ENCODE measurements at regions not wholly inside any gene's neighbourhood (a gene's known extent, or its start where the extent isn't known, plus 50 kb on each side); places are given as distances from the start of the nearest gene placed in this dataset.

GRCh38 chr18:67282796-67283195, 233.7 kb downstream of the DSEL start:
- Histone ChIP-seq H3K27ac (ENCODE audit: low read length, poor library complexity, severe bottlenecking) (no peak overlapping the region), H3K4me2 (ENCODE audit: low read length, poor library complexity, severe bottlenecking) (no peak overlapping the region), H4K91ac (ENCODE audit: low read length) (no peak overlapping the region), H4K8ac (ENCODE audit: low read length) (no peak overlapping the region), H3K14ac (ENCODE audit: low read length in 2 of 2) (no peak overlapping the region), H2BK12ac (ENCODE audit: low read length in 2 of 2) (no peak overlapping the region), H2AFZ (ENCODE audit: low read depth, low read length) (no peak overlapping the region), H3K23ac (ENCODE audit: low read length in 2 of 2) (no peak overlapping the region), H3K27me3 (ENCODE audit: control insufficient read depth in 1 of 2, insufficient read depth in 1 of 2, low read length in 2 of 2) (no peaks in the 10 kb centered on the region), H2BK5ac (ENCODE audit: low read depth, low read length, poor library complexity, severe bottlenecking) (no peak overlapping the region), H3K4ac (ENCODE audit: low read depth in 1 of 2, low read length in 2 of 2) (no peak overlapping the region), H3K9me3 (ENCODE audit: control insufficient read depth, low read length) (no peaks in the 10 kb centered on the region), H3K36me3 (ENCODE audit: control insufficient read depth in 1 of 2, insufficient read depth in 2 of 2, low read depth in 1 of 2, low read length in 2 of 2) (no peaks in the 10 kb centered on the region), H2BK120ac (ENCODE audit: low read depth, low read length) (no peak overlapping the region), H3K4me1 (ENCODE audit: control insufficient read depth, insufficient read depth, low read depth, low read length) (no peaks in the 10 kb centered on the region), H3K9ac (ENCODE audit: low read length) (no peak overlapping the region), H3K79me1 (replicated peaks; ENCODE audit: low read length, poor library complexity, severe bottlenecking) (no peaks in the 10 kb centered on the region), H2AK5ac (ENCODE audit: low read length, severe bottlenecking) (no peak overlapping the region), H2BK15ac (ENCODE audit: low read depth, poor library complexity, severe bottlenecking) (no peak overlapping the region), H3K18ac (ENCODE audit: low read depth in 1 of 2, low read length in 2 of 2) (no peak overlapping the region), H3K4me3 (ENCODE audit: insufficient read depth in 1 of 2, low read depth in 1 of 2, low read length in 2 of 2) (no peak overlapping the region)
- DNase-seq = peak; percentile 29

- no peak overlapping the region for H2AFZ ChIP-seq (ENCODE audit: low read depth, low read length)
- no peak overlapping the region for H3K23ac ChIP-seq (ENCODE audit: low read length in 2 of 2)
- H3K18ac ChIP-seq (ENCODE audit: low read depth in 1 of 2, low read length in 2 of 2) = no peak overlapping the region
- no peak overlapping the region for H3K4me3 ChIP-seq (ENCODE audit: insufficient read depth in 1 of 2, low read depth in 1 of 2, low read length in 2 of 2)
- no peaks in the 10 kb centered on the region for H3K9me3 ChIP-seq (ENCODE audit: control insufficient read depth, low read length)
- no peak overlapping the region for H3K4me2 ChIP-seq (ENCODE audit: low read length, poor library complexity, severe bottlenecking)
- no peak overlapping the region for H4K91ac ChIP-seq (ENCODE audit: low read length)
- no peaks in the 10 kb centered on the region for H3K27me3 ChIP-seq (ENCODE audit: control insufficient read depth in 1 of 2, insufficient read depth in 1 of 2, low read length in 2 of 2)
- H3K4me1 ChIP-seq (ENCODE audit: control insufficient read depth, insufficient read depth, low read depth, low read length) = no peaks in the 10 kb centered on the region
- no peak overlapping the region for H4K8ac ChIP-seq (ENCODE audit: low read length)
- no peak overlapping the region for H3K14ac ChIP-seq (ENCODE audit: low read length in 2 of 2)
- 100% methylated on average over 1 of the region's 1 CpG for WGBS
- no peak overlapping the region for H2AK5ac ChIP-seq (ENCODE audit: low read length, severe bottlenecking)
- no peak overlapping the region for H2BK15ac ChIP-seq (ENCODE audit: low read depth, poor library complexity, severe bottlenecking)
- H3K79me1 ChIP-seq (replicated peaks; ENCODE audit: low read length, poor library complexity, severe bottlenecking) = no peaks in the 10 kb centered on the region
- H2BK12ac ChIP-seq (ENCODE audit: low read length in 2 of 2) = no peak overlapping the region
- peak; percentile 8 for DNase-seq
- H3K36me3 ChIP-seq (ENCODE audit: control insufficient read depth in 1 of 2, insufficient read depth in 2 of 2, low read depth in 1 of 2, low read length in 2 of 2) = no peaks in the 10 kb centered on the region
- no peak overlapping the region for H3K4ac ChIP-seq (ENCODE audit: low read depth in 1 of 2, low read length in 2 of 2)
- H3K27ac ChIP-seq (ENCODE audit: low read length, poor library complexity, severe bottlenecking) = no peak overlapping the region
- H3K9ac ChIP-seq (ENCODE audit: low read length) = no peak overlapping the region
- no peak overlapping the region for H2BK120ac ChIP-seq (ENCODE audit: low read depth, low read length)
- H2BK5ac ChIP-seq (ENCODE audit: low read depth, low read length, poor library complexity, severe bottlenecking) = no peak overlapping the region
These were observed 234.8 kb downstream of the DSEL start for GRCh38 chr18:67281746-67282145.

- no peak for DNase-seq
- Histone ChIP-seq H3K27ac (ENCODE audit: low read length, poor library complexity, severe bottlenecking) (no peak overlapping the region), H4K8ac (ENCODE audit: low read length) (no peak overlapping the region), H3K9me3 (ENCODE audit: control insufficient read depth, low read length) (no peaks in the 10 kb centered on the region), H3K9ac (ENCODE audit: low read length) (no peak overlapping the region), H4K91ac (ENCODE audit: low read length) (no peak overlapping the region), H3K4ac (ENCODE audit: low read depth in 1 of 2, low read length in 2 of 2) (no peak overlapping the region), H3K27me3 (ENCODE audit: control insufficient read depth in 1 of 2, insufficient read depth in 1 of 2, low read length in 2 of 2) (no peaks in the 10 kb centered on the region), H3K23ac (ENCODE audit: low read length in 2 of 2) (no peak overlapping the region), H2BK120ac (ENCODE audit: low read depth, low read length) (no peak overlapping the region), H3K4me3 (ENCODE audit: insufficient read depth in 1 of 2, low read depth in 1 of 2, low read length in 2 of 2) (no peak overlapping the region), H2BK5ac (ENCODE audit: low read depth, low read length, poor library complexity, severe bottlenecking) (no peak overlapping the region), H2AFZ (ENCODE audit: low read depth, low read length) (no peak overlapping the region), H2AK5ac (ENCODE audit: low read length, severe bottlenecking) (no peak overlapping the region), H2BK15ac (ENCODE audit: low read depth, poor library complexity, severe bottlenecking) (no peak overlapping the region), H3K4me1 (ENCODE audit: control insufficient read depth, insufficient read depth, low read depth, low read length) (no peaks in the 10 kb centered on the region), H3K79me1 (replicated peaks; ENCODE audit: low read length, poor library complexity, severe bottlenecking) (no peaks in the 10 kb centered on the region), H3K14ac (ENCODE audit: low read length in 2 of 2) (no peak overlapping the region), H3K4me2 (ENCODE audit: low read length, poor library complexity, severe bottlenecking) (no peak overlapping the region), H3K18ac (ENCODE audit: low read depth in 1 of 2, low read length in 2 of 2) (no peak overlapping the region), H2BK12ac (ENCODE audit: low read length in 2 of 2) (no peak overlapping the region), H3K36me3 (ENCODE audit: control insufficient read depth in 1 of 2, insufficient read depth in 2 of 2, low read depth in 1 of 2, low read length in 2 of 2) (no peaks in the 10 kb centered on the region)
- WGBS = 96% methylated on average over 2 of the region's 5 CpGs
These were observed 235.9 kb downstream of the DSEL start for GRCh38 chr18:67280486-67281242.

DNA sequence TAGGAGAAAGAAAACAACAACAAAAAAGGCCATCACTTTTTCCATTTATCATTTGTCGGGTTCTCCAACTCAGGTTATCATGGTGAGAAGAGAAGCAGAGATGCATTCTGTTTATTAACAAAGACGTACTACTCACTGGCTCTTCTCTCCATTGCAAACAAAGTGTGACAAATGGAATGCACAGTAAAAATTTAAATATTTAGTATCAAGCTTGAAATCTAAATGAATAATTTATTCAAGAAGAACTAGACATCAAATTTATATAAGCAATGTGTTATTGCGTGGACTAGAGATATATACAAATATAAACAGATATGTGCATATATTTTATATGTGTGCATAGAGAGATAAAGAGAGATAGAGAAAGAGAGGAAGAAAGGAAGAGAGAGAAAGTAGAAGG, 236.5 kb downstream of the DSEL start:
- H3K27me3 ChIP-seq (ENCODE audit: control insufficient read depth in 1 of 2, insufficient read depth in 1 of 2, low read length in 2 of 2) = no peaks in the 10 kb centered on the region
- H2BK15ac ChIP-seq (ENCODE audit: low read depth, poor library complexity, severe bottlenecking) = no peak overlapping the region
- no peak overlapping the region for H3K9ac ChIP-seq (ENCODE audit: low read length)
- H3K18ac ChIP-seq (ENCODE audit: low read depth in 1 of 2, low read length in 2 of 2) = no peak overlapping the region
- no peak overlapping the region for H3K27ac ChIP-seq (ENCODE audit: low read length, poor library complexity, severe bottlenecking)
- H4K91ac ChIP-seq (ENCODE audit: low read length) = no peak overlapping the region
- no peak overlapping the region for H3K23ac ChIP-seq (ENCODE audit: low read length in 2 of 2)
- no peak for DNase-seq
- no peaks in the 10 kb centered on the region for H3K79me1 ChIP-seq (replicated peaks; ENCODE audit: low read length, poor library complexity, severe bottlenecking)
- no peak overlapping the region for H3K4me2 ChIP-seq (ENCODE audit: low read length, poor library complexity, severe bottlenecking)
- no peak overlapping the region for H3K4me3 ChIP-seq (ENCODE audit: insufficient read depth in 1 of 2, low read depth in 1 of 2, low read length in 2 of 2)
- no peak overlapping the region for H2BK5ac ChIP-seq (ENCODE audit: low read depth, low read length, poor library complexity, severe bottlenecking)
- no peak overlapping the region for H3K14ac ChIP-seq (ENCODE audit: low read length in 2 of 2)
- 71% methylated on average over 1 of the region's 3 CpGs for WGBS
- no peak overlapping the region for H2AFZ ChIP-seq (ENCODE audit: low read depth, low read length)
- no peak overlapping the region for H4K8ac ChIP-seq (ENCODE audit: low read length)
- H2BK120ac ChIP-seq (ENCODE audit: low read depth, low read length) = no peak overlapping the region
- no peaks in the 10 kb centered on the region for H3K4me1 ChIP-seq (ENCODE audit: control insufficient read depth, insufficient read depth, low read depth, low read length)
- no peak overlapping the region for H3K4ac ChIP-seq (ENCODE audit: low read depth in 1 of 2, low read length in 2 of 2)
- no peak overlapping the region for H2AK5ac ChIP-seq (ENCODE audit: low read length, severe bottlenecking)
- no peak overlapping the region for H2BK12ac ChIP-seq (ENCODE audit: low read length in 2 of 2)
- no peaks in the 10 kb centered on the region for H3K9me3 ChIP-seq (ENCODE audit: control insufficient read depth, low read length)
- no peaks in the 10 kb centered on the region for H3K36me3 ChIP-seq (ENCODE audit: control insufficient read depth in 1 of 2, insufficient read depth in 2 of 2, low read depth in 1 of 2, low read length in 2 of 2)

All from mesenchymal stem cell (in vitro differentiated cells and primary cell).